Stimulated activated CD4-positive, alpha-beta T cell treated with anti-CD3 and anti-CD28 coated beads, Interleukin-2, amount 100 ng/mL, for 48 hours (primary cell): ENCODE measurements at regions not wholly inside any gene's neighbourhood (a gene's known extent, or its start where the extent isn't known, plus 50 kb on each side); places are given as distances from the start of the nearest gene placed in this dataset.
"Not testable (repeated sequence)": the region's sequence is repeated elsewhere in the genome, so short reads cannot be mapped to it uniquely, and the experiment has no call there.

ENCODE experiments used
- DNase-seq, 2 donors: peaks; one replicate each; pipeline ENCODE4 v3.0.0-alpha.2; 2020

- not testable (repeated sequence) for DNase-seq
Measured at GRCh38 chrX:879756-880698, 249.4 kb downstream of the SHOX start.

GRCh38 chrX:874061-874460 lies 243.5 kb downstream of the SHOX start:
- no peak for DNase-seq

- DNase-seq, result no peak
Measured at GRCh38 chrX:873016-873415, 242.4 kb downstream of the SHOX start.

GRCh38 chrX:872090-872489 lies 241.5 kb downstream of the SHOX start:
- no peak for DNase-seq

- no peak for DNase-seq
Measured at GRCh38 chrX:871626-872025, 241.0 kb downstream of the SHOX start.

GRCh38 chrX:867966-868647 lies 237.5 kb downstream of the SHOX start:
- no peak for DNase-seq

- DNase-seq, result no peak
Measured at GRCh38 chrX:867502-867901, 236.9 kb downstream of the SHOX start.

- no peak for DNase-seq
Measured at GRCh38 chrX:866441-866990, 235.9 kb downstream of the SHOX start.

GRCh38 chrX:865422-865821 lies 234.8 kb downstream of the SHOX start:
- DNase-seq, result no peak

GRCh38 chrX:861921-862320 lies 231.3 kb downstream of the SHOX start:
- DNase-seq, result no peak

- DNase-seq, result no peak
Measured at GRCh38 chrX:861340-861890, 230.8 kb downstream of the SHOX start.

GRCh38 chrX:859329-859728 lies 228.7 kb downstream of the SHOX start:
- DNase-seq, result no peak

GRCh38 chrX:858542-859078 lies 228.0 kb downstream of the SHOX start:
- no peak for DNase-seq

- DNase-seq, result no peak
Measured at GRCh38 chrX:857376-857775, 226.8 kb downstream of the SHOX start.

- no peak for DNase-seq
Measured at GRCh38 chrX:856566-857290, 226.1 kb downstream of the SHOX start.

GRCh38 chrX:853304-853703 lies 222.7 kb downstream of the SHOX start:
- no peak for DNase-seq

GRCh38 chrX:850471-850916 lies 219.9 kb downstream of the SHOX start:
- DNase-seq, result no peak

- no peak for DNase-seq
Measured at GRCh38 chrX:848386-848785, 217.8 kb downstream of the SHOX start.

GRCh38 chrX:843306-843705 lies 212.7 kb downstream of the SHOX start:
- DNase-seq, result no peak

GRCh38 chrX:840556-840955 lies 210.0 kb downstream of the SHOX start:
- DNase-seq, result no peak

GRCh38 chrX:838666-839065 lies 208.1 kb downstream of the SHOX start:
- DNase-seq, result not testable (repeated sequence)

GRCh38 chrX:835857-836256 lies 205.3 kb downstream of the SHOX start:
- DNase-seq, result not testable (repeated sequence)

GRCh38 chrX:830532-830931 lies 199.9 kb downstream of the SHOX start:
- DNase-seq, result no peak
